Peyer's patch (tissue), 4 donors: ENCODE measurements at regions not wholly inside any gene's neighbourhood (a gene's known extent, or its start where the extent isn't known, plus 50 kb on each side); places are given as distances from the start of the nearest gene placed in this dataset.

Experiments used
- POLR2A ChIP-seq, 2 donors: fragments of 450-650 bp; IDR thresholded peaks; one replicate each; pipeline ENCODE4 v1.5.1; 2017; ENCODE audit warnings: antibody characterized with exemption in 2 of 2, mild to moderate bottlenecking in 2 of 2, moderate library complexity in 2 of 2
- TF ChIP-seq, protein P1 (sequence below), 6 experiments: fragments of 450-650 bp in 4 of 6; fragments of 200-600 bp in 2 of 6; sonication (generic) in 1 of 6; IDR thresholded peaks; one replicate each; pipeline ENCODE4 v1.5.1; 2017 to 2019; ENCODE audit warnings: antibody characterized with exemption in 6 of 6, mild to moderate bottlenecking in 3 of 6, moderate library complexity in 1 of 6

DNA sequence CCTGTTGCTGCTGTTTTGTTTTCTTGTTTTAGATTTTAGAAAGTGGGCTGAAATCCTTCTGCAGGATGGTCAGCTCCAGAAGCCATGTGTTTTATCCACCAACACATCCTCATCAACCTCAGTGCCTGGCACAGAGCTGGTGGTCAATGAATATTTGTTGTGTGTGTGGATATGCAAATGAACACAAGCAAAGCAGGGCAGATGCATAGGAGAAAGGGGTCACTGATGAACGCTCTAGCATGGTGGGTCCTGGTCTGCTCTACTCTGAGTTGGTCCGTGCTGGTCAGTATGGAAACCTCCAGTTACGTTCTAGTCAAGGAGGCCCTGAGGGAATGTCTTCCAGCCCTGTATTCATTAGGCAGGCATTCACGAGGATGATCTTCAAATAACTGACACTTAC, 682.5 kb downstream of the QKI start:
- TF ChIP-seq POLR2A (IDR thresholded peaks at IDR 0.05), result no peak
- TF ChIP-seq, protein P1, sequence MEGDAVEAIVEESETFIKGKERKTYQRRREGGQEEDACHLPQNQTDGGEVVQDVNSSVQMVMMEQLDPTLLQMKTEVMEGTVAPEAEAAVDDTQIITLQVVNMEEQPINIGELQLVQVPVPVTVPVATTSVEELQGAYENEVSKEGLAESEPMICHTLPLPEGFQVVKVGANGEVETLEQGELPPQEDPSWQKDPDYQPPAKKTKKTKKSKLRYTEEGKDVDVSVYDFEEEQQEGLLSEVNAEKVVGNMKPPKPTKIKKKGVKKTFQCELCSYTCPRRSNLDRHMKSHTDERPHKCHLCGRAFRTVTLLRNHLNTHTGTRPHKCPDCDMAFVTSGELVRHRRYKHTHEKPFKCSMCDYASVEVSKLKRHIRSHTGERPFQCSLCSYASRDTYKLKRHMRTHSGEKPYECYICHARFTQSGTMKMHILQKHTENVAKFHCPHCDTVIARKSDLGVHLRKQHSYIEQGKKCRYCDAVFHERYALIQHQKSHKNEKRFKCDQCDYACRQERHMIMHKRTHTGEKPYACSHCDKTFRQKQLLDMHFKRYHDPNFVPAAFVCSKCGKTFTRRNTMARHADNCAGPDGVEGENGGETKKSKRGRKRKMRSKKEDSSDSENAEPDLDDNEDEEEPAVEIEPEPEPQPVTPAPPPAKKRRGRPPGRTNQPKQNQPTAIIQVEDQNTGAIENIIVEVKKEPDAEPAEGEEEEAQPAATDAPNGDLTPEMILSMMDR (IDR thresholded peaks at IDR 0.05), result no peak
